Tibial nerve (tissue), 4 donors: ENCODE measurements at regions not wholly inside any gene's neighbourhood (a gene's known extent, or its start where the extent isn't known, plus 50 kb on each side); places are given as distances from the start of the nearest gene placed in this dataset.
"Not testable (repeated sequence)": the region's sequence is repeated elsewhere in the genome, so short reads cannot be mapped to it uniquely, and the experiment has no call there.

Source experiments
- DNase-seq, 2 donors: peaks; one replicate each; pipeline ENCODE4 v3.0.0-alpha.2; 2019; ENCODE audit warnings: low spot score in 2 of 2
- H3K27ac ChIP-seq, 4 donors: fragments of 200-600 bp; sonication (generic) in 3 of 4; one replicate each; pipeline ENCODE4 v1.5.1; 2017 to 2019; ENCODE audit warnings: mild to moderate bottlenecking in 1 of 4
- H3K27me3 ChIP-seq, 2 donors: fragments of 200-600 bp; sonication (generic) in 1 of 2; one replicate each; pipeline versions ENCODE4 v1.5.1 to v1.6.0; 2017 to 2019
- H3K36me3 ChIP-seq, 3 donors: fragments of 200-600 bp; sonication (generic); one replicate each; pipeline ENCODE4 v1.5.1; 2018 to 2019
- H3K4me1 ChIP-seq, 4 donors: fragments of 200-600 bp; sonication (generic) in 3 of 4; one replicate each; pipeline ENCODE4 v1.5.1; 2017 to 2019
- H3K4me3 ChIP-seq, 4 donors: fragments of 200-600 bp; sonication (generic) in 3 of 4; one replicate each; pipeline ENCODE4 v1.5.1; 2017 to 2019; ENCODE audit warnings: mild to moderate bottlenecking in 1 of 4, moderate library complexity in 1 of 4
- H3K9me3 ChIP-seq, 4 donors: fragments of 200-600 bp; sonication (generic) in 3 of 4; one replicate each; pipeline ENCODE4 v1.5.1; 2017 to 2019
- CTCF ChIP-seq, 5 experiments: fragments of 200-600 bp in 3 of 5; fragments of 450-650 bp in 2 of 5; sonication (generic) in 3 of 5; IDR thresholded peaks; one replicate each; pipeline ENCODE4 v1.5.1; 2016 to 2019; ENCODE audit warnings: antibody characterized with exemption in 5 of 5, mild to moderate bottlenecking in 3 of 5, moderate library complexity in 2 of 5
- EP300 ChIP-seq, 2 donors: sonication (generic); formaldehyde crosslinking; IDR thresholded peaks; one replicate each; pipeline ENCODE4 v1.6.1; 2017; ENCODE audit warnings: antibody characterized with exemption in 2 of 2, mild to moderate bottlenecking in 1 of 2
- POLR2A ChIP-seq, 2 donors: fragments of 450-650 bp; IDR thresholded peaks; one replicate each; pipeline ENCODE4 v1.6.1; 2017; ENCODE audit warnings: antibody characterized with exemption in 2 of 2, mild to moderate bottlenecking in 2 of 2, moderate library complexity in 2 of 2
- WGBS, 2 donors: methylation state at CpG; one replicate each; pipeline ENCODE4 v1.1.5; 2018; 5-methylcytosine and 5-hydroxymethylcytosine counted together

- no peak for DNase-seq
- Histone ChIP-seq H3K4me3 (no peak overlapping the region), H3K27ac (peak overlapping the region; percentile 43 to 92 (median 75)), H3K9me3 (no peaks in the 10 kb centered on the region), H3K4me1 (peaks cover 0 to 64% (median 17%) of the 10 kb centered on the region in 4 donors), H3K27me3 (no peaks in the 10 kb centered on the region), H3K36me3 (no peaks in the 10 kb centered on the region)
- TF ChIP-seq POLR2A (IDR thresholded peaks at IDR 0.05) (no peak), CTCF (IDR thresholded peaks at IDR 0.05) (no peak), EP300 (IDR thresholded peaks at IDR 0.05) (no peak)
- 37 to 38% methylated on average over 5 of the region's 5 CpGs for WGBS, 2 donors
Measured at GRCh38 chr3:30448450-30449289, 157.7 kb upstream of the TGFBR2 start.

- DNase-seq = no peak
- Histone ChIP-seq H3K27ac (peak overlapping the region; percentile 43 to 92 (median 75)), H3K27me3 (no peaks in the 10 kb centered on the region), H3K9me3 (no peaks in the 10 kb centered on the region), H3K4me3 (no peak overlapping the region), H3K36me3 (no peaks in the 10 kb centered on the region), H3K4me1 (peaks cover 0 to 63% (median 20%) of the 10 kb centered on the region in 4 donors)
- WGBS, 2 donors = 29 to 38% methylated on average over 1 of the region's 1 CpG
- no peak for TF ChIP-seq POLR2A (IDR thresholded peaks at IDR 0.05)
- no peak for TF ChIP-seq CTCF (IDR thresholded peaks at IDR 0.05)
- TF ChIP-seq EP300 (IDR thresholded peaks at IDR 0.05) = peak; percentile 49 to 78
Measured at GRCh38 chr3:30449290-30449632, 157.1 kb upstream of the TGFBR2 start.

GRCh38 chr3:30452446-30452845 lies 154.0 kb upstream of the TGFBR2 start:
- no peaks in the 10 kb centered on the region for H3K27me3 ChIP-seq
- TF ChIP-seq POLR2A (IDR thresholded peaks at IDR 0.05) = no peak
- TF ChIP-seq EP300 (IDR thresholded peaks at IDR 0.05) = no peak
- TF ChIP-seq CTCF (IDR thresholded peaks at IDR 0.05) = no peak
- H3K27ac ChIP-seq = peak overlapping the region; percentile 21 to 92 (median 69)
- no peaks in the 10 kb centered on the region for H3K9me3 ChIP-seq
- no peaks in the 10 kb centered on the region for H3K36me3 ChIP-seq
- DNase-seq = no peak
- no peak overlapping the region for H3K4me3 ChIP-seq
- 77 to 78% methylated on average over 3 of the region's 3 CpGs for WGBS, 2 donors
- peaks cover 0 to 70% (median 30%) of the 10 kb centered on the region in 4 donors for H3K4me1 ChIP-seq

GRCh38 chr3:30453360-30454039 lies 152.9 kb upstream of the TGFBR2 start:
- Histone ChIP-seq H3K27ac (peak overlapping the region; percentile 21 to 92 (median 69)), H3K36me3 (no peaks in the 10 kb centered on the region), H3K4me3 (no peak overlapping the region), H3K9me3 (peaks cover 0 to 1% (median 0%) of the 10 kb centered on the region in 4 donors), H3K4me1 (peaks cover 0 to 69% (median 23%) of the 10 kb centered on the region in 4 donors), H3K27me3 (no peaks in the 10 kb centered on the region)
- DNase-seq = peak in 1 of 2 donors; percentile 70
- 29 to 38% methylated on average over 4 of the region's 4 CpGs for WGBS, 2 donors
- TF ChIP-seq EP300 (IDR thresholded peaks at IDR 0.05) (peak; percentile 32 to 56), POLR2A (IDR thresholded peaks at IDR 0.05) (no peak)

GRCh38 chr3:30454636-30455035 lies 151.8 kb upstream of the TGFBR2 start:
- Histone ChIP-seq H3K27ac (peak overlapping the region; percentile 73 to 92 (median 82)), H3K9me3 (peaks cover 0 to 13% (median 0%) of the 10 kb centered on the region in 4 donors), H3K36me3 (no peaks in the 10 kb centered on the region), H3K27me3 (no peaks in the 10 kb centered on the region), H3K4me3 (no peak overlapping the region), H3K4me1 (peaks cover 0 to 63% (median 23%) of the 10 kb centered on the region in 4 donors)
- 80 to 97% methylated on average over 1 of the region's 1 CpG for WGBS, 2 donors
- no peak for TF ChIP-seq EP300 (IDR thresholded peaks at IDR 0.05)
- DNase-seq = no peak

GRCh38 chr3:30455112-30455511 lies 151.3 kb upstream of the TGFBR2 start:
- peaks cover 0 to 58% (median 23%) of the 10 kb centered on the region in 4 donors for H3K4me1 ChIP-seq
- H3K36me3 ChIP-seq = not testable (repeated sequence)
- 80 to 83% methylated on average over 4 of the region's 4 CpGs for WGBS, 2 donors

More at GRCh38 chr3:30455112-30455511, 151.3 kb upstream of the TGFBR2 start:
- H3K27ac ChIP-seq = peak overlapping the region; percentile 73 to 92 (median 82)
- H3K9me3 ChIP-seq = peaks cover 0 to 17% (median 0%) of the 10 kb centered on the region in 4 donors
- DNase-seq, H3K4me3 ChIP-seq, H3K27me3 ChIP-seq: not testable (repeated sequence)
